ENCODE measurements at regions not wholly inside any gene's neighbourhood (a gene's known extent, or its start where the extent isn't known, plus 50 kb on each side); places are given as distances from the start of the nearest gene placed in this dataset.

DNA sequence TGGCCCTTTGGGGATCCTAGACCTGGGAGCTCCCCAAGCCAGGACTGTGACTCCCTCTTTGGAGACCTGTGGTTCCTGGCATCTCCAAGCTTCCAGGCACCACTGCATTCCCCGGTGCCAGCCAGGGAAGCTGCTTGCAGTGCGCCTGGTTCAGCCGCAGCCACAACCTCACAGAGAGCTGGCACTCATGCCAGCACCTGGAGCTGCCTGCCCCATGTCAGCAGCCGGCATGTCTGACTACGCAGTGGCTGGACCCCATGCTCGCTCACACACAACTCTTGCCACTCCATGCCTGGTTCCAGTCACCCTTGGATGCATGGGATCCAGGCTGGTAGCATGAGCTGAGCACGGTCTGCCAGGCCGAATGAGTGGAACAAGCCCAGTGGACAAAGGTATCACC is 426.6 kb downstream of the LRRIQ3 start:
- TF ChIP-seq GATA3 (IDR thresholded peaks at IDR 0.05; ENCODE audit: low read depth, low read length) (no peak), GATA2 (IDR thresholded peaks at IDR 0.05; ENCODE audit: low read depth, low read length) (no peak)

Data from SH-SY5Y (cell line).